H1 (cell line): ENCODE measurements at regions not wholly inside any gene's neighbourhood (a gene's known extent, or its start where the extent isn't known, plus 50 kb on each side); places are given as distances from the start of the nearest gene placed in this dataset.

Experiments used
- CTCF ChIP-seq, 3 experiments: IDR thresholded peaks; 1 replicate in 2 of 3; 2 replicates in 1 of 3; pipeline versions ENCODE4 v1.5.1 to v1.6.1; 2011; ENCODE audit warnings: low read length in 3 of 3, mild to moderate bottlenecking in 3 of 3, inconsistent platforms in 2 of 3, low read depth in 1 of 3, moderate library complexity in 1 of 3; ENCODE audit not compliant: insufficient read depth in 1 of 3; ENCODE audit errors: control extremely low read depth in 1 of 3
- JUND ChIP-seq: IDR thresholded peaks from 2 replicates; pipeline ENCODE4 v1.6.1; 2011; ENCODE audit warnings: mild to moderate bottlenecking, improper control_type of control experiment, low read length
- RBBP5 ChIP-seq: IDR thresholded peaks from 2 replicates; pipeline ENCODE4 v1.7.1; 2012; ENCODE audit warnings: low read depth, mild to moderate bottlenecking, inconsistent platforms, low read length, moderate library complexity, borderline replicate concordance
- SP4 ChIP-seq: IDR thresholded peaks from 2 replicates; pipeline ENCODE4 v1.6.1; 2012; ENCODE audit warnings: low read length, inconsistent platforms

GRCh38 chr12:124384299-124384894, 89.5 kb downstream of the RFLNA start:
- no peak for TF ChIP-seq SP4
- TF ChIP-seq JUND: no peak
- no peak for TF ChIP-seq RBBP5
- no peak for TF ChIP-seq CTCF (IDR thresholded peaks at IDR 0.05; ENCODE audit: control extremely low read depth in 1 of 3, insufficient read depth in 1 of 3, low read depth in 1 of 3, low read length in 3 of 3)
